HUDEP-2 (cell line): ENCODE measurements at regions not wholly inside any gene's neighbourhood (a gene's known extent, or its start where the extent isn't known, plus 50 kb on each side); places are given as distances from the start of the nearest gene placed in this dataset.

ENCODE experiments used
- DNase-seq, 76 experiments: peaks; one replicate each; lab custom pipeline; 2025; ENCODE audit not compliant: unreplicated experiment in 76 of 76; lab: John Stamatoyannopoulos, UW

- DNase-seq = no peak
Measured at GRCh38 chr6:156107624-156108101, 652.0 kb upstream of the NOX3 start.

- peak in 1 of 76 experiments; percentile 14 for DNase-seq
Measured at GRCh38 chr6:156102129-156102528, 646.5 kb upstream of the NOX3 start.

- DNase-seq = no peak
Measured at GRCh38 chr6:156098839-156099238, 643.2 kb upstream of the NOX3 start.

- no peak for DNase-seq
Measured at GRCh38 chr6:156087487-156087886, 631.8 kb upstream of the NOX3 start.

GRCh38 chr6:156082012-156082411 lies 626.4 kb upstream of the NOX3 start:
- DNase-seq = no peak

- no peak for DNase-seq
Measured at GRCh38 chr6:156080371-156080770, 624.7 kb upstream of the NOX3 start.

GRCh38 chr6:156068881-156069280 lies 613.2 kb upstream of the NOX3 start:
- DNase-seq = no peak

GRCh38 chr6:156065849-156066248 lies 610.2 kb upstream of the NOX3 start:
- no peak for DNase-seq

- no peak for DNase-seq
Measured at GRCh38 chr6:156062091-156062563, 606.5 kb upstream of the NOX3 start.

GRCh38 chr6:156061465-156061864 lies 605.8 kb upstream of the NOX3 start:
- DNase-seq = no peak

- no peak for DNase-seq
Measured at GRCh38 chr6:156060013-156060412, 604.4 kb upstream of the NOX3 start.

GRCh38 chr6:156058356-156058755 lies 602.7 kb upstream of the NOX3 start:
- DNase-seq = no peak

GRCh38 chr6:156057869-156058268 lies 602.2 kb upstream of the NOX3 start:
- DNase-seq = no peak

GRCh38 chr6:156056085-156056484 lies 600.4 kb upstream of the NOX3 start:
- DNase-seq = no peak

- DNase-seq = no peak
Measured at GRCh38 chr6:156053626-156054025, 598.0 kb upstream of the NOX3 start.

- no peak for DNase-seq
Measured at GRCh38 chr6:156046841-156047449, 591.3 kb upstream of the NOX3 start.

- no peak for DNase-seq
Measured at GRCh38 chr6:156046268-156046665, 590.6 kb upstream of the NOX3 start.

- no peak for DNase-seq
Measured at GRCh38 chr6:156045401-156046267, 590.0 kb upstream of the NOX3 start.

GRCh38 chr6:156033598-156033997 lies 578.0 kb upstream of the NOX3 start:
- DNase-seq = no peak

GRCh38 chr6:156031516-156031915 lies 575.9 kb upstream of the NOX3 start:
- no peak for DNase-seq

- no peak for DNase-seq
Measured at GRCh38 chr6:156030053-156030452, 574.4 kb upstream of the NOX3 start.
